ENCODE measurements at regions not wholly inside any gene's neighbourhood (a gene's known extent, or its start where the extent isn't known, plus 50 kb on each side); places are given as distances from the start of the nearest gene placed in this dataset.
"Not testable (repeated sequence)": the region's sequence is repeated elsewhere in the genome, so short reads cannot be mapped to it uniquely, and the experiment has no call there.

- H3K27ac ChIP-seq: no peak overlapping the region
- H3K36me3 ChIP-seq: no peaks in the 10 kb centered on the region
- 48% methylated on average over 6 of the region's 7 CpGs for WGBS (ENCODE audit: insufficient coverage, low coverage, low lambda C conversion rate, missing lambda C conversion rate)
- TF ChIP-seq CTCF (IDR thresholded peaks at IDR 0.05): no peak
- no peak for TF ChIP-seq POLR2A (IDR thresholded peaks at IDR 0.05)
- ATAC-seq (no peak), DNase-seq (no peak)
- no peak overlapping the region for H3K4me3 ChIP-seq
- intact Hi-C loops (cut with DNase I): no loop called here
- no peaks in the 10 kb centered on the region for H3K9me3 ChIP-seq
- H3K27me3 ChIP-seq: no peaks in the 10 kb centered on the region
- no peaks in the 10 kb centered on the region for H3K4me1 ChIP-seq
These were observed 1559.0 kb upstream of the SLC10A2 start for GRCh38 chr13:104625201-104625600.

- no peaks in the 10 kb centered on the region for H3K9me3 ChIP-seq
- no peak overlapping the region for H3K27ac ChIP-seq
- no peaks in the 10 kb centered on the region for H3K4me1 ChIP-seq
- 43% methylated on average over 3 of the region's 3 CpGs for WGBS (ENCODE audit: insufficient coverage, low coverage, low lambda C conversion rate, missing lambda C conversion rate)
- TF ChIP-seq CTCF (IDR thresholded peaks at IDR 0.05): no peak
- no peak overlapping the region for H3K4me3 ChIP-seq
- intact Hi-C loops (cut with DNase I): no loop called here
- no peaks in the 10 kb centered on the region for H3K36me3 ChIP-seq
- H3K27me3 ChIP-seq: no peaks in the 10 kb centered on the region
- ATAC-seq (no peak), DNase-seq (no peak)
These were observed 1550.8 kb upstream of the SLC10A2 start for GRCh38 chr13:104616990-104617389.

- intact Hi-C loops (cut with DNase I): no loop called here
- 67% methylated on average over 7 of the region's 7 CpGs for WGBS (ENCODE audit: insufficient coverage, low coverage, low lambda C conversion rate, missing lambda C conversion rate)
- ATAC-seq: no peak
These were observed 1548.3 kb upstream of the SLC10A2 start for GRCh38 chr13:104614361-104615145.

GRCh38 chr13:104608331-104608730 is 1542.1 kb upstream of the SLC10A2 start:
- no peak for DNase-seq
- intact Hi-C loops (cut with DNase I): no loop called here
- no peak for TF ChIP-seq POLR2A (IDR thresholded peaks at IDR 0.05)
- TF ChIP-seq CTCF (IDR thresholded peaks at IDR 0.05): no peak
- Histone ChIP-seq H3K4me3 (no peak overlapping the region), H3K27ac (no peak overlapping the region), H3K27me3 (no peaks in the 10 kb centered on the region), H3K4me1 (no peaks in the 10 kb centered on the region), H3K9me3 (no peaks in the 10 kb centered on the region), H3K36me3 (no peaks in the 10 kb centered on the region)
- no peak for ATAC-seq
- 24% methylated on average over 2 of the region's 2 CpGs for WGBS (ENCODE audit: insufficient coverage, low coverage, low lambda C conversion rate, missing lambda C conversion rate)

More at GRCh38 chr13:104614361-104615145, 1548.3 kb upstream of the SLC10A2 start:
- no peaks in the 10 kb centered on the region for H3K27me3 ChIP-seq
- no peaks in the 10 kb centered on the region for H3K9me3 ChIP-seq
- H3K36me3 ChIP-seq: no peaks in the 10 kb centered on the region
- no peak overlapping the region for H3K4me3 ChIP-seq
- H3K27ac ChIP-seq: no peak overlapping the region
- no peak for DNase-seq
- no peak for TF ChIP-seq POLR2A (IDR thresholded peaks at IDR 0.05)
- H3K4me1 ChIP-seq: no peaks in the 10 kb centered on the region

- H3K4me3 ChIP-seq; DNase-seq; H3K36me3 ChIP-seq; intact Hi-C loops (cut with DNase I); H3K4me1 ChIP-seq; H3K9me3 ChIP-seq; H3K27ac ChIP-seq; H3K27me3 ChIP-seq; ATAC-seq: not testable (repeated sequence)
- WGBS (ENCODE audit: insufficient coverage, low coverage, low lambda C conversion rate, missing lambda C conversion rate): 61% methylated on average over 3 of the region's 7 CpGs
These were observed 1539.2 kb upstream of the SLC10A2 start for GRCh38 chr13:104605435-104605834.

Data from right lobe of liver (tissue), 6 donors.